ENCODE measurements at regions not wholly inside any gene's neighbourhood (a gene's known extent, or its start where the extent isn't known, plus 50 kb on each side); places are given as distances from the start of the nearest gene placed in this dataset.

- TF ChIP-seq CTCF (IDR thresholded peaks at IDR 0.05): no peak
- TF ChIP-seq POLR2A (IDR thresholded peaks at IDR 0.05): no peak
Measured at GRCh38 chr3:194076475-194076874, 59.5 kb upstream of the HES1 start.
